HG03103 (cell line): ENCODE measurements at regions not wholly inside any gene's neighbourhood (a gene's known extent, or its start where the extent isn't known, plus 50 kb on each side); places are given as distances from the start of the nearest gene placed in this dataset.

Experiments
- ATAC-seq: cut with Tn5 transposase; IDR thresholded peaks from one replicate; pipeline ENCODE4 v1.9.1; 2021; ENCODE audit warnings: low read depth; ENCODE audit not compliant: unreplicated experiment

DNA sequence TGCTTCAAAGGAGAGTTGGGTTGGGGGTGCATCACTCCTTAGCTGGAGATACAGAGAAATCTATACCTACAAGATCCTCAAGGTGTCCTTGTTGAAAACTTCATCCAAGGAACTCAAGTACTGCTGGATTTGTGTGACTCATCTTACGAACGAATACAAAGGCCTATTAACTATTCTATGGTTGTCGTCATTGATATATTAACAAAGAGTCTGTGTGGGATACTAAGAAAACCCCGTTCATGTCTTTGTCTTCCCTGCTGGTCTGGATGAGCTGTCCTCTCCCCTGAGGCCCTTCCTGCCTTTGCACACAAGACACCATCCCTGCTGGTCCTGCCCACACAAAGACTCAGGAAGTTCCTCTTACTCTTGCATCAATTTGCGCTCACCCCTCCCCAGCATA lies 54.9 kb upstream of the IRF2 start:
- ATAC-seq = no peak

DNA sequence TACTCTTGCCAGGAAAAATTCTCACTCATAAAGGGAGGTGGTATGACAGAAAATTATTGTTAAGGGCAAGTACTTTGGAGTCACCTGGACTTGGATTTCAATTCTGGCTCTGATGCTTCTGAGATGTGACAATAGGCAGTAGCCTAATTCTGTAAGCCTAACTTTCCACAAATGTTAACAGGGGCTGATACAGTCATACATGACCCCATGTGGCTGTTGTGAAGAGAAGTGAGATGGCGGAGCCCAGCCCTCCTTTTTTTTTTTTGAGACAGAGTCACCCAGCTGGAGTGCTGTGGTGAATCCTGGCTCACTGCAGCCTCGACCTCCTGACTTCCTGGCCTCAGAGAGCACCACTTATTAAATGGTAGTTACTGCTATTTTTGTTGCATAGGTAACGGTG lies 54.4 kb upstream of the IRF2 start:
- no peak for ATAC-seq

DNA sequence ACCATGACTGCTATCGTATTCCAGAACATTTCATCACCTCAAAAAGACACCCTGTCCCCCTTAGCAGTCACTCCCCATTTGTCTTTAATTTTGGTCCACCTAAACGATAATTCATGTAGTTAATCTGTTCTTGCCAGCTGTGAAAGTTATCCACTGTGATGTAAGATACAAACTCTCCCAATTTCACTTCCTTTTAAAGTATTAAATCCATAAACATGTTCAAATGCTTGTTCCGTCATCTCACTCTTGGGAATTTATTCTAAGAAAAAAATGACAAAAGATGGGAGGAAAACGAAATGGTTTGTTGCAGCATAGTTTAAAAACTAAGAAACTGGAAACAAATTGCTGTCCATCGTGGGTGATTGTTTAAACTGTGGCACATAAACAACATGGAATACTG lies 53.7 kb upstream of the IRF2 start:
- no peak for ATAC-seq

DNA sequence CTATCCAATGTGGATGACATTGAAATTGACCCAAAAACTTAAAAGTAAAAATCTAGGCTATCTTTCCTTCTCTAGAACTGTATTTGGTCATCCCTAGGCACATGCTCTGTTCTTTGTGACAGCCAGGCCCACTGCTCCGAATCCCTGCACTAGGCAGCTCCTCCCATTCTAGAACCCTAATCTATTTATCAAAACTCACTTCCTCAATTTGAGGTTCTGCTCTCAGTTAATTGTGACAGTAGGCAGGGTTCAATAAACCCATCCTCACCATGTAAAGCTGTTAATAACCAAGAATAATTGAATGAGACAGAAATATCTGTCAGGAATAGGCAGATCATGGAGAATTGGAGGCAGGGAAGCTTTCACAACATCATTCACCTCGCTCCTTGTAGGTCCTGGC lies 51.9 kb upstream of the IRF2 start:
- no peak for ATAC-seq
